GM13977 (cell line): ENCODE measurements at regions not wholly inside any gene's neighbourhood (a gene's known extent, or its start where the extent isn't known, plus 50 kb on each side); places are given as distances from the start of the nearest gene placed in this dataset.
"Not testable (repeated sequence)": the region's sequence is repeated elsewhere in the genome, so short reads cannot be mapped to it uniquely, and the experiment has no call there.

Experiments used
- DNase-seq: peaks from one replicate; pipeline ENCODE4 v3.0.0; 2012; ENCODE audit warnings: low spot score
- CTCF ChIP-seq: IDR thresholded peaks from 2 replicates; pipeline ENCODE4 v1.5.1; 2012; ENCODE audit warnings: mild to moderate bottlenecking, control low read depth; ENCODE audit not compliant: insufficient read depth; ENCODE audit errors: extremely low read depth, missing control alignments
- in situ Hi-C: fragments of 300-500 bp; cut with MboI; formaldehyde crosslinking; loops from one replicate; pipeline ENCODE4 v1.12.0; 2022; ENCODE audit warnings: low sequenced_read_pairs, low pct_unique_long_range_greater_than_20kb, mixed read lengths, inconsistent platforms; ENCODE audit not compliant: unreplicated experiment

GRCh38 chr17:20916383-20916782 lies 126.4 kb downstream of the USP22 start:
- DNase-seq, result no peak
- in situ Hi-C loops, result no loop called here
- TF ChIP-seq CTCF, result no peak

GRCh38 chr17:20917610-20918306 lies 125.1 kb downstream of the USP22 start:
- DNase-seq, in situ Hi-C loops: not testable (repeated sequence)

GRCh38 chr17:20920095-20920814 lies 122.6 kb downstream of the USP22 start:
- TF ChIP-seq CTCF, result no peak
- no peak for DNase-seq
- in situ Hi-C loops, result no loop called here

- no peak for TF ChIP-seq CTCF
- DNase-seq, result no peak
- in situ Hi-C loops, result no loop called here
Measured at GRCh38 chr17:20920815-20921199, 122.0 kb downstream of the USP22 start.

GRCh38 chr17:20922128-20922670 lies 120.6 kb downstream of the USP22 start:
- in situ Hi-C loops, result no loop called here
- TF ChIP-seq CTCF, result no peak
- DNase-seq, result no peak

GRCh38 chr17:20924306-20924705 lies 118.5 kb downstream of the USP22 start:
- no peak for TF ChIP-seq CTCF
- DNase-seq, result no peak
- in situ Hi-C loops, result no loop called here

- no peak for TF ChIP-seq CTCF
- DNase-seq, result no peak
- in situ Hi-C loops, result no loop called here
Measured at GRCh38 chr17:20925091-20925490, 117.7 kb downstream of the USP22 start.
